GM19043 (cell line): ENCODE measurements at regions not wholly inside any gene's neighbourhood (a gene's known extent, or its start where the extent isn't known, plus 50 kb on each side); places are given as distances from the start of the nearest gene placed in this dataset.

Experiments
- ATAC-seq: cut with Tn5 transposase; IDR thresholded peaks from one replicate; pipeline ENCODE4 v1.9.1; 2021; ENCODE audit warnings: low read depth; ENCODE audit not compliant: unreplicated experiment

GRCh38 chr4:15130441-15130840 is 128.2 kb downstream of the CPEB2 start:
- no peak for ATAC-seq

- ATAC-seq: no peak
These were observed 129.3 kb downstream of the CPEB2 start for GRCh38 chr4:15131551-15131950.

- ATAC-seq: no peak
These were observed 130.5 kb downstream of the CPEB2 start for GRCh38 chr4:15132739-15133138.

- no peak for ATAC-seq
These were observed 137.3 kb downstream of the CPEB2 start for GRCh38 chr4:15139599-15139998.

GRCh38 chr4:15142201-15142600 is 139.9 kb downstream of the CPEB2 start:
- ATAC-seq: no peak

- ATAC-seq: no peak
These were observed 141.3 kb downstream of the CPEB2 start for GRCh38 chr4:15143551-15143950.

- no peak for ATAC-seq
These were observed 142.1 kb downstream of the CPEB2 start for GRCh38 chr4:15144249-15144966.

- no peak for ATAC-seq
These were observed 142.7 kb downstream of the CPEB2 start for GRCh38 chr4:15144967-15145295.

GRCh38 chr4:15145709-15146108 is 143.4 kb downstream of the CPEB2 start:
- no peak for ATAC-seq

GRCh38 chr4:15147714-15148113 is 145.4 kb downstream of the CPEB2 start:
- ATAC-seq: no peak

- no peak for ATAC-seq
These were observed 145.9 kb downstream of the CPEB2 start for GRCh38 chr4:15148199-15148598.

GRCh38 chr4:15148691-15149090 is 146.4 kb downstream of the CPEB2 start:
- ATAC-seq: no peak

- ATAC-seq: peak; percentile 50
These were observed 147.1 kb downstream of the CPEB2 start for GRCh38 chr4:15149234-15149838.

- peak; percentile 80 for ATAC-seq
These were observed 147.7 kb downstream of the CPEB2 start for GRCh38 chr4:15149839-15150592.

GRCh38 chr4:15150631-15151030 is 148.3 kb downstream of the CPEB2 start:
- ATAC-seq: no peak

GRCh38 chr4:15151033-15151432 is 148.8 kb downstream of the CPEB2 start:
- ATAC-seq: no peak

- no peak for ATAC-seq
These were observed 151.4 kb downstream of the CPEB2 start for GRCh38 chr4:15153662-15154061.

- ATAC-seq: no peak
These were observed 156.3 kb downstream of the CPEB2 start for GRCh38 chr4:15158406-15159091.

- ATAC-seq: no peak
These were observed 157.3 kb downstream of the CPEB2 start for GRCh38 chr4:15159477-15160019.

- ATAC-seq: no peak
These were observed 159.2 kb downstream of the CPEB2 start for GRCh38 chr4:15161439-15161838.

GRCh38 chr4:15162046-15162445 is 159.8 kb downstream of the CPEB2 start:
- ATAC-seq: no peak
